ENCODE measurements at regions not wholly inside any gene's neighbourhood (a gene's known extent, or its start where the extent isn't known, plus 50 kb on each side); places are given as distances from the start of the nearest gene placed in this dataset.
A peak's percentile ranks its signal among the peaks of the same experiment; 100 is the strongest.

DNA sequence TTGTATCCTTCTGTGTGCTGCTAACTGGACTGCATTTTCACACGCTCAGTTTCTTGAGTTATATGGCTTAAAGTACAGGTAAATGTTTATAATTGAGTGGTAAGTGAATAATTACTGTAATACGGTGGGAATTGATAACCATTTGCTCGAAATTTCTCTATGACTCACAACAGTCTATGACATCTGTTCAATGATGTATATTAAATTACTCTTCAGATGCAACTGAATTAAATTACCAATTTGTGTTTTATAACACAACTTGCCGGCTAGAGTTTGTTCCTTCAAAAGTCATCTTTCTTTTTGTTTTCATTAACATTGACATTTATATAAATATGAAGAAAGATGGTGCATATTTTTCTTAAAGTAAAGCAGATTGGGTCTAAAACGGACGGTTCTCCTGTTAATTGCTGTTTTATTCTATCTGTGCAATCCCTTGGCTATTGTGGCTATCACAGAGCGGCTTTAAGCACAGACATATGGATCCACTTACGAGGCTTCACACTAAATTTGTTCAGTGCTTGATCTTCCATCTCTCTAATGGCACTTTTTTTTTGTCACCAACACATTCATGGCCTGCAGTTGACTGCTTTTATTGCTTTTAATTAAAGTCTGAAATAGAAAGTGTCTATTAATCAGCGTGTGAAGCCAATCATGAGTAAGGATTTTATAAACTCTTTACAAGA lies 1291.6 kb upstream of the SLC10A2 start:
- Mint-ChIP-seq H3K4me3 (ENCODE audit: unreplicated experiment) (no peak overlapping the region), H3K36me3 (ENCODE audit: unreplicated experiment) (no peaks in the 10 kb centered on the region), H3K9me3 (ENCODE audit: unreplicated experiment) (peaks cover 1% of the 10 kb centered on the region), H3K27me3 (ENCODE audit: unreplicated experiment) (peaks cover 3% of the 10 kb centered on the region), H3K27ac (ENCODE audit: unreplicated experiment) (peak overlapping the region; percentile 76), H3K4me1 (ENCODE audit: low read depth, unreplicated experiment) (peaks cover 3% of the 10 kb centered on the region)
- TF ChIP-seq, protein P1, sequence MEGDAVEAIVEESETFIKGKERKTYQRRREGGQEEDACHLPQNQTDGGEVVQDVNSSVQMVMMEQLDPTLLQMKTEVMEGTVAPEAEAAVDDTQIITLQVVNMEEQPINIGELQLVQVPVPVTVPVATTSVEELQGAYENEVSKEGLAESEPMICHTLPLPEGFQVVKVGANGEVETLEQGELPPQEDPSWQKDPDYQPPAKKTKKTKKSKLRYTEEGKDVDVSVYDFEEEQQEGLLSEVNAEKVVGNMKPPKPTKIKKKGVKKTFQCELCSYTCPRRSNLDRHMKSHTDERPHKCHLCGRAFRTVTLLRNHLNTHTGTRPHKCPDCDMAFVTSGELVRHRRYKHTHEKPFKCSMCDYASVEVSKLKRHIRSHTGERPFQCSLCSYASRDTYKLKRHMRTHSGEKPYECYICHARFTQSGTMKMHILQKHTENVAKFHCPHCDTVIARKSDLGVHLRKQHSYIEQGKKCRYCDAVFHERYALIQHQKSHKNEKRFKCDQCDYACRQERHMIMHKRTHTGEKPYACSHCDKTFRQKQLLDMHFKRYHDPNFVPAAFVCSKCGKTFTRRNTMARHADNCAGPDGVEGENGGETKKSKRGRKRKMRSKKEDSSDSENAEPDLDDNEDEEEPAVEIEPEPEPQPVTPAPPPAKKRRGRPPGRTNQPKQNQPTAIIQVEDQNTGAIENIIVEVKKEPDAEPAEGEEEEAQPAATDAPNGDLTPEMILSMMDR (IDR thresholded peaks at IDR 0.05; ENCODE audit: partially characterized antibody, unreplicated experiment) = no peak
- DNase-seq = no peak

DNA sequence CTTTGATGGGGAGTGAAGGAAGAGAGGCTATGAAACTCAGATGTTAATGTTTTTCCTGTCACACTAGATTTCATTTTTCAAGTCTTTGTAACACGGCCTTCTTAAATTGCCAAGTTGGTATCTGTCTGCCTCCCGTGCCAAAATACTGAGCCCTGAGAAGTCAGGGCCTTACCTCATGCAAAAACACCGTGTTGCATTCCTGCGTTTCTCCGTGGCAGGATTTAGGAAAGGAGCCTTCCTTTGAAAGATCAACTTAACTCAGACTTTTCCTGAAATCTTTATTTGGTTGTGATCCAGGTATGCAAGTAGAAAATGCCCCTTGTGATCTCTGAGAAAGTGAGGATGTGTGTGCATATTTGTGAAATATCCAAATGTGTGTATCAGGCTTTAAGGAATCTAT lies 1291.0 kb upstream of the SLC10A2 start:
- H3K9me3 Mint-ChIP-seq (ENCODE audit: unreplicated experiment) = peaks cover 1% of the 10 kb centered on the region
- TF ChIP-seq, protein P1 (IDR thresholded peaks at IDR 0.05; ENCODE audit: partially characterized antibody, unreplicated experiment) = no peak
- no peak overlapping the region for H3K4me3 Mint-ChIP-seq (ENCODE audit: unreplicated experiment)
- H3K27me3 Mint-ChIP-seq (ENCODE audit: unreplicated experiment) = peaks cover 3% of the 10 kb centered on the region
- peak overlapping the region; percentile 76 for H3K27ac Mint-ChIP-seq (ENCODE audit: unreplicated experiment)
- no peaks in the 10 kb centered on the region for H3K36me3 Mint-ChIP-seq (ENCODE audit: unreplicated experiment)
- H3K4me1 Mint-ChIP-seq (ENCODE audit: low read depth, unreplicated experiment) = peaks cover 3% of the 10 kb centered on the region
- DNase-seq = no peak

DNA sequence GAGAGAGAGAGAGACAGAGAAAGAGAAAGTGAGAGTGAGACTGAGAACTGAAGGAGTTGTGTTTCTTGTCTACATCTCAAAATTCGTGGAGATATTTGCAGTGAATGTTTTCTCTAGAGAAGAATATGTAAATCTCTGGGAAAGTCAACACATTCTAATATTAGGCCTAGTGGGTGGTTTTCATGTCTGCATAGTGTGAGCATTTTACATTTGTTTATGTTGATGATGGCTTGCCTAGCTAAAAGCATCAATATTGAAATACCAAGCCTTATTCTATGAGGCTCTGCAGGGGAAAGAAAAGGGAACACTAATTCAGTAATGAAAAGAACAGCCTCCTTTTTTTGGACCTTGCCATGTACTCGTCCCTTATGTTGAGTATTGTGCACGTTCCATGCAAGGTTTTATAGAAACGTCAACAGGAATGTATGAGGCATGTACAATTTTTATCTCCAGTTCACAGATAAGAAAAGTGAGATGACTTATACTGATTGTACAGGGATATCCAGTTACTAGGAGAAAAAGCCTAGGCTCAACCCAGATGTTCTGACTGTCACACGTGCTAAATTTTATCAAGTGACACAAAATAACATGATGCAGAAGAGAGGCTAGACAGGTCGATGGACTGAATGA lies 1288.9 kb upstream of the SLC10A2 start:
- H3K4me3 Mint-ChIP-seq (ENCODE audit: unreplicated experiment) = no peak overlapping the region
- no peaks in the 10 kb centered on the region for H3K36me3 Mint-ChIP-seq (ENCODE audit: unreplicated experiment)
- no peak overlapping the region for H3K27ac Mint-ChIP-seq (ENCODE audit: unreplicated experiment)
- peaks cover 3% of the 10 kb centered on the region for H3K27me3 Mint-ChIP-seq (ENCODE audit: unreplicated experiment)
- peaks cover 3% of the 10 kb centered on the region for H3K4me1 Mint-ChIP-seq (ENCODE audit: low read depth, unreplicated experiment)
- DNase-seq = no peak
- H3K9me3 Mint-ChIP-seq (ENCODE audit: unreplicated experiment) = peaks cover 1% of the 10 kb centered on the region
- TF ChIP-seq, protein P1 (IDR thresholded peaks at IDR 0.05; ENCODE audit: partially characterized antibody, unreplicated experiment) = no peak

DNA sequence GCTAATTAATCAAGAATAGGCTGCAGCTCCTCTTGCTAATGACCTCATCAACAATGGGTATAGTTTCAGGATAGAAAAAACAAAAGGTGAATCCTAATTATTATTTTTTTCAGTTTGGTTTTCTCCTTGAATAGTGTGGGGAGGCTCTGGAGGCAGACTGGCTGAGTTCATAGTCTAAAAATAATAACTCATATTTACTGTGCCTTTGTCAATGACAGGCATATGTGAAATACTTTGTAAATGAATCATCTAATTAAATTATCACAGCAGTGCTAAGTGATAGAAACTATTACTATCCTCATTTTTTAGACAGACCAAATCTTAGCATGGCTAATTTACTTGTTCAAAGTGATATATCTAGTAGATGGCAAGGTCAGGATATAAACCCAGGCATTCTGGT lies 1261.0 kb upstream of the SLC10A2 start:
- no peak overlapping the region for H3K27ac Mint-ChIP-seq (ENCODE audit: unreplicated experiment)
- no peaks in the 10 kb centered on the region for H3K9me3 Mint-ChIP-seq (ENCODE audit: unreplicated experiment)
- TF ChIP-seq, protein P1 (IDR thresholded peaks at IDR 0.05; ENCODE audit: partially characterized antibody, unreplicated experiment) = no peak
- no peaks in the 10 kb centered on the region for H3K4me1 Mint-ChIP-seq (ENCODE audit: low read depth, unreplicated experiment)
- DNase-seq = no peak
- peaks cover 1% of the 10 kb centered on the region for H3K27me3 Mint-ChIP-seq (ENCODE audit: unreplicated experiment)
- H3K4me3 Mint-ChIP-seq (ENCODE audit: unreplicated experiment) = no peak overlapping the region
- H3K36me3 Mint-ChIP-seq (ENCODE audit: unreplicated experiment) = peaks cover 4% of the 10 kb centered on the region

DNA sequence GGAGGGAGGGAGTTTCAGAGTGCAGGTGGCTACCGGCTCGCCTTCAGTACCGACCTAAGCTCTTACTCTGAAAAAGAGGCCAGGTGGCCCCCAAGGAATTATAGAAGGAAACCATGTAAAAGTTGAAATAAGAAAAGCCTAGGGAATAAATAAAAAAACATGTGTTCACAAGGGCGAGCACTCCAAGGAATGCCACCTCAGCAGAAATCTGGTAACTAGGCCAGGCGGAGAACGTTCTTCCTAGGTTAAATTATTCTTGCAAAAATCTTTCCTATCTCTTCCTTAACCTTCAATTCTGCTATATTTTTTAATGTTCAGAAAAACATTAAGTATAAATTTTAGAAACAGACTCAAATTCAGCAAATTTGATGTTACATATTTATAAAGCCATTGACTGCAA lies 1260.3 kb upstream of the SLC10A2 start:
- Mint-ChIP-seq H3K4me3 (ENCODE audit: unreplicated experiment) (no peak overlapping the region), H3K27ac (ENCODE audit: unreplicated experiment) (no peak overlapping the region), H3K36me3 (ENCODE audit: unreplicated experiment) (peaks cover 4% of the 10 kb centered on the region), H3K9me3 (ENCODE audit: unreplicated experiment) (no peaks in the 10 kb centered on the region), H3K4me1 (ENCODE audit: low read depth, unreplicated experiment) (no peaks in the 10 kb centered on the region), H3K27me3 (ENCODE audit: unreplicated experiment) (peaks cover 1% of the 10 kb centered on the region)
- no peak for DNase-seq
- TF ChIP-seq, protein P1 (IDR thresholded peaks at IDR 0.05; ENCODE audit: partially characterized antibody, unreplicated experiment) = no peak
